ENCODE measurements at regions not wholly inside any gene's neighbourhood (a gene's known extent, or its start where the extent isn't known, plus 50 kb on each side); places are given as distances from the start of the nearest gene placed in this dataset.
"Not testable (repeated sequence)": the region's sequence is repeated elsewhere in the genome, so short reads cannot be mapped to it uniquely, and the experiment has no call there.

- not testable (repeated sequence) for DNase-seq (ENCODE audit: low read depth); H3K4me3 ChIP-seq (ENCODE audit: low read depth, low read length)
Measured at GRCh38 chrX:76774912-76775311, 347.4 kb downstream of the MAGEE1 start.

- TF ChIP-seq, protein P1, sequence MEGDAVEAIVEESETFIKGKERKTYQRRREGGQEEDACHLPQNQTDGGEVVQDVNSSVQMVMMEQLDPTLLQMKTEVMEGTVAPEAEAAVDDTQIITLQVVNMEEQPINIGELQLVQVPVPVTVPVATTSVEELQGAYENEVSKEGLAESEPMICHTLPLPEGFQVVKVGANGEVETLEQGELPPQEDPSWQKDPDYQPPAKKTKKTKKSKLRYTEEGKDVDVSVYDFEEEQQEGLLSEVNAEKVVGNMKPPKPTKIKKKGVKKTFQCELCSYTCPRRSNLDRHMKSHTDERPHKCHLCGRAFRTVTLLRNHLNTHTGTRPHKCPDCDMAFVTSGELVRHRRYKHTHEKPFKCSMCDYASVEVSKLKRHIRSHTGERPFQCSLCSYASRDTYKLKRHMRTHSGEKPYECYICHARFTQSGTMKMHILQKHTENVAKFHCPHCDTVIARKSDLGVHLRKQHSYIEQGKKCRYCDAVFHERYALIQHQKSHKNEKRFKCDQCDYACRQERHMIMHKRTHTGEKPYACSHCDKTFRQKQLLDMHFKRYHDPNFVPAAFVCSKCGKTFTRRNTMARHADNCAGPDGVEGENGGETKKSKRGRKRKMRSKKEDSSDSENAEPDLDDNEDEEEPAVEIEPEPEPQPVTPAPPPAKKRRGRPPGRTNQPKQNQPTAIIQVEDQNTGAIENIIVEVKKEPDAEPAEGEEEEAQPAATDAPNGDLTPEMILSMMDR (IDR thresholded peaks at IDR 0.05; ENCODE audit: low read depth, low read length, missing control alignments), result no peak
- no peak overlapping the region for H3K4me3 ChIP-seq (ENCODE audit: low read depth, low read length)
- no peak for DNase-seq (ENCODE audit: low read depth)
Measured at GRCh38 chrX:76796311-76796710, 368.8 kb downstream of the MAGEE1 start.

- no peak overlapping the region for H3K4me3 ChIP-seq (ENCODE audit: low read depth, low read length)
- DNase-seq (ENCODE audit: low read depth), result no peak
- TF ChIP-seq, protein P1 (IDR thresholded peaks at IDR 0.05; ENCODE audit: low read depth, low read length, missing control alignments), result no peak
Measured at GRCh38 chrX:76802708-76803107, 375.2 kb downstream of the MAGEE1 start.

GRCh38 chrX:76815754-76816153 lies 388.2 kb downstream of the MAGEE1 start:
- no peak overlapping the region for H3K4me3 ChIP-seq (ENCODE audit: low read depth, low read length)
- DNase-seq (ENCODE audit: low read depth), result no peak
- TF ChIP-seq, protein P1 (IDR thresholded peaks at IDR 0.05; ENCODE audit: low read depth, low read length, missing control alignments), result no peak

DNA sequence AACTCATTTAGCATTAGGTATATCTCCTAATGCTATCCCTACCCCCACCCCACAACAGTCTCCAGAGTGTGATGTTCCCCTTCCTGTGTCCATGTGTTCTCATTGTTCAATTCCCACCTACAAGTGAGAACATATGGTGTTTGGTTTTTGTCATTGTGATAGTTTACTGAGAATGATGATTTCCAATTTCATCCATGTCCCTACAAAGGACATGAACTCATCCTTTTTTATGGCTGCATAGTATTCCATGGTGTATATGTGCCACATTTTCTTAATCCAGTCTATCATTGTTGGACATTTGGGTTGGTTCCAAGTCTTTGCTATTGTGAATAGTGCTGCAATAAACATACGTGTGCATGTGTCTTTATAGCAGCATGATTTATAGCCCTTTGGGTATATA lies 389.8 kb downstream of the MAGEE1 start:
- DNase-seq (ENCODE audit: low read depth); H3K4me3 ChIP-seq (ENCODE audit: low read depth, low read length): not testable (repeated sequence)

DNA sequence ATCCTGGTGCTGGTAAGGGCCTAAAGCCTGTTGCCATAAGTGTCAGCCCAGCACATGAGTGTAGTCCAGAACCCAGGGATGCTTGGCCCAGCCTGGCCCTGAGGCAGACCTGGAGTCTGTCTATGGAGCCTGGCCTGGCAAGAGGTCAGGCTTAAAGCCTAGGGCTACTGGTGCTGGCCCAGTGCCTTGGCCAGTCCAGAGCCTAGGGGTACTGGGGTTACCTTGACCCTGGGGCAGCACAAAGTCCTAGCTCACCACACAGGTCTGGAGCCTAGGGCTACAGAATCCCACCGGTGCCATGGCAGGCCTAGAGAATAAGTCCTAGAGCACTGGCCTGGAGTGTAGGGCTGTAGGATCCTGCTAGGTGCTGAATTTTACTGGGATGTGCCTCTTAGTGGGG lies 393.8 kb downstream of the MAGEE1 start:
- TF ChIP-seq, protein P1 (IDR thresholded peaks at IDR 0.05; ENCODE audit: low read depth, low read length, missing control alignments), result no peak
- DNase-seq (ENCODE audit: low read depth), result no peak
- H3K4me3 ChIP-seq (ENCODE audit: low read depth, low read length), result no peak overlapping the region

- no peak for DNase-seq (ENCODE audit: low read depth)
- TF ChIP-seq, protein P1 (IDR thresholded peaks at IDR 0.05; ENCODE audit: low read depth, low read length, missing control alignments), result no peak
- H3K4me3 ChIP-seq (ENCODE audit: low read depth, low read length), result no peak overlapping the region
Measured at GRCh38 chrX:76827672-76828071, 400.2 kb downstream of the MAGEE1 start.

DNA sequence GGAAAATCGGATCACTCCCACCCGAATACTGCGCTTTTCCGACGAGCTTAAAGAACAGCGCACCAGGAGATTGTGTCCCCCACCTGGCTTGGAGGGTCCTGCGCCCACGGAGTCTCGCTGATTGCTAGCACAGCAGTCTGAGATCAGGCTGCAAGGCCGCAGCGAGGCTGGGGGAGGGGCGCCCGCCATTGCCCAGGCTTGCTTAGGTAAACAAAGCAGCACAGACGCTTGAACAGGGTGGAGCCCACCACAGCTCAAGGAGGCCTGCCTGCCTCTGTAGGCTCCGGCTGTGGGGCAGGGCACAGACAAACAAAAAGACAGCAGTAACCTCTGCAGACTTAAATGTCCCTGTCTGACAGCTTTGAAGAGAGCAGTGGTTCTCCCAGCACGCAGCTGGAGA lies 413.4 kb downstream of the MAGEE1 start:
- not testable (repeated sequence) for DNase-seq (ENCODE audit: low read depth); H3K4me3 ChIP-seq (ENCODE audit: low read depth, low read length)

DNA sequence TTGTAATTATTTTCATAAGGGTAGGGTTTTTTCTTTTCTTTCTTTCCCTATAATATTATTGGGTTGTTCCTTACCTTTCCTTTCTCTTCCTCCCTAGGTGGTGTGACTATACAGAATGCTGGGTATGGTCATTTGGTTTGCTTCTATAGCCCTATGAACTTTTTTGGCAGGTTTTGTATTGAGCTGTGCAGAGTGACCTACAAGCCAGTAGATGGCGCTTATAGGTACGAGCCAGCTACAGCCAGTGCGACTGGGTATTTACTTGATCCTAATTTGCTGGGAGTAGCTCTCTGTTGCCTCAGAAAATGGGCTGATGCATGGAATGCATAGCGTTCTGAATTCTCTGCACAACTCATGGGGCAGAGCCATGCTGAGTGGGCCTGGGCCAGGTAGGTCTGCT lies 423.3 kb downstream of the MAGEE1 start:
- H3K4me3 ChIP-seq (ENCODE audit: low read depth, low read length), result no peak overlapping the region
- TF ChIP-seq, protein P1 (IDR thresholded peaks at IDR 0.05; ENCODE audit: low read depth, low read length, missing control alignments), result peak; percentile 7
- no peak for DNase-seq (ENCODE audit: low read depth)
